ENCODE measurements at regions not wholly inside any gene's neighbourhood (a gene's known extent, or its start where the extent isn't known, plus 50 kb on each side); places are given as distances from the start of the nearest gene placed in this dataset.
"Not testable (repeated sequence)": the region's sequence is repeated elsewhere in the genome, so short reads cannot be mapped to it uniquely, and the experiment has no call there.

DNA sequence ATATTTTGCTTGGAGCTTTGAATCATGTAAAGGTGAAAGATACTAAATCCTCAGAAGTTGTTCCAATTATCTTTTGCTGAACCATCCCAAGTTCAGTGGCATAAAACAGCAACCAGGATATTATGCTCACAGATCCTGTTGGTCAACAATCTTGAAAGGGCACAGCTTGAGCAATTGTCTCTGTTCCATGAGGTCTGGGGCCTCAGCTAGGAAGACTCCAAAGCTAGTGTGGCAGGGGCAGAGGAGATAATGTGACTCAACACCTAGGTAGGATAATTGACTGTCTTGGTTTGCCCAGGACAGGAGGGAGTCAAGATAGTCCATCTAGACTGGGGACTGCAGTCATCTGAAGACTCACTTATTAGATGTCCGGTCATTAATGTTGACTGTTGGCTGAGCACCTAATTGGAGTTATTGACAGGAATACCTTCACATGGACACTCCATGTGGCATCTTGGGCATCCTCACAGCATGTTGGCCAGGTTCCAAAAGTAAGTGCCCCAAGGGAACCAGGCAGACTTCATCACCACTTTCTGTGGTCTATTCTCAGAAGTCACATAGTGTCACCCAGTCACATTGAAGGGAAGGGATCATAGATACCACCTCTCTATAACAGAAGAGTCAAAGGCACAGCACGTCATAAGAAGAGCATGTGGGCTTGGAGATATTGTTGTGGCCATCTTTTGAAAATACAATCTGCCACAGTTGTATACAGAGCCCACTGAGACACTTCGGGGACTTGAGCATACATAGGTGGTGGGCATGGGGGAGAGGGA lies 88.4 kb upstream of the GPBP1 start:
- dilution Hi-C loops (cut with MboI; ENCODE audit: extremely low pct_ligation_motif_present, low sequenced_read_pairs), result no loop called here
- Histone ChIP-seq H3K4me2 (ENCODE audit: control insufficient read depth, extremely low read depth, insufficient read depth, low read depth, low read length) (no peak overlapping the region), H3K79me2 (ENCODE audit: control insufficient read depth, insufficient read depth, low read length) (no peaks in the 10 kb centered on the region), H3K4me1 (ENCODE audit: control insufficient read depth, extremely low read depth, insufficient read depth, low read length) (no peaks in the 10 kb centered on the region), H3K27me3 (ENCODE audit: control insufficient read depth, extremely low read depth, insufficient read depth, low read length) (no peaks in the 10 kb centered on the region), H3K9me1 (ENCODE audit: control insufficient read depth, extremely low read depth, insufficient read depth, low read length) (no peaks in the 10 kb centered on the region), H3K36me3 (ENCODE audit: control insufficient read depth in 2 of 2, extremely low read depth in 1 of 2, insufficient read depth in 2 of 2, low read length in 2 of 2) (no peaks in the 10 kb centered on the region), H3K4me3 (ENCODE audit: control insufficient read depth in 2 of 3, extremely low read depth in 1 of 3, insufficient read depth in 2 of 3, low read depth in 1 of 3, low read length in 3 of 3) (no peak overlapping the region), H3K27ac (ENCODE audit: control insufficient read depth, insufficient read depth, low read length) (no peak overlapping the region), H3K9ac (ENCODE audit: control insufficient read depth, extremely low read depth, insufficient read depth, low read length) (no peak overlapping the region), H4K20me1 (ENCODE audit: control insufficient read depth, extremely low read depth, insufficient read depth, low read length) (no peaks in the 10 kb centered on the region), H2AFZ (ENCODE audit: control insufficient read depth, low read length) (no peak overlapping the region), H3K9me3 (ENCODE audit: control insufficient read depth, low read depth, low read length) (no peaks in the 10 kb centered on the region)
- DNase-seq (ENCODE audit: low read depth, low spot score) (no peak), FAIRE-seq (no peak)
- no peak for TF ChIP-seq EZH2 (IDR thresholded peaks at IDR 0.05; ENCODE audit: low read length)
- TF ChIP-seq, protein P1, sequence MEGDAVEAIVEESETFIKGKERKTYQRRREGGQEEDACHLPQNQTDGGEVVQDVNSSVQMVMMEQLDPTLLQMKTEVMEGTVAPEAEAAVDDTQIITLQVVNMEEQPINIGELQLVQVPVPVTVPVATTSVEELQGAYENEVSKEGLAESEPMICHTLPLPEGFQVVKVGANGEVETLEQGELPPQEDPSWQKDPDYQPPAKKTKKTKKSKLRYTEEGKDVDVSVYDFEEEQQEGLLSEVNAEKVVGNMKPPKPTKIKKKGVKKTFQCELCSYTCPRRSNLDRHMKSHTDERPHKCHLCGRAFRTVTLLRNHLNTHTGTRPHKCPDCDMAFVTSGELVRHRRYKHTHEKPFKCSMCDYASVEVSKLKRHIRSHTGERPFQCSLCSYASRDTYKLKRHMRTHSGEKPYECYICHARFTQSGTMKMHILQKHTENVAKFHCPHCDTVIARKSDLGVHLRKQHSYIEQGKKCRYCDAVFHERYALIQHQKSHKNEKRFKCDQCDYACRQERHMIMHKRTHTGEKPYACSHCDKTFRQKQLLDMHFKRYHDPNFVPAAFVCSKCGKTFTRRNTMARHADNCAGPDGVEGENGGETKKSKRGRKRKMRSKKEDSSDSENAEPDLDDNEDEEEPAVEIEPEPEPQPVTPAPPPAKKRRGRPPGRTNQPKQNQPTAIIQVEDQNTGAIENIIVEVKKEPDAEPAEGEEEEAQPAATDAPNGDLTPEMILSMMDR (optimal IDR thresholded peaks at IDR 0.05 in 1 of 3, IDR thresholded peaks at IDR 0.05 in 1 of 3, conservative IDR thresholded peaks at IDR 0.05 in 1 of 3; ENCODE audit: extremely low read depth in 1 of 3, insufficient read depth in 2 of 3, low read length in 3 of 3), result no peak

DNA sequence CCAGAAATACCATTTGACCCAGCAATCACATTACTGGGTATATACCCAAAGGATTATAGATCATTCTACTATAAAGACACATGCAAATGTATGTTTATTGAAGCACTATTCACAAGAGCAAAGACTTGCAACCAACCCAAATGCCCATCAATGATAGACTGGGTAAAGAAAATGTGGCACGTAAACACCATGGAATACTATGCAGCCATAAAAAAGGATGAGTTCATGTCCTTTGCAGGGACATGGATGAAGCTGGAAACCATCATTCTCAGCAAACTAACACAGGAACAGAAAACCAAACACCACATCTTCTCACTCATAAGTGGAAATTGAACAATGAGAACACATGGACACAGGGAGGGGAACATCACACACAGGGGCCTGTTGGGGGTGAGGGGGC lies 85.9 kb upstream of the GPBP1 start:
- H3K9ac ChIP-seq (ENCODE audit: control insufficient read depth, extremely low read depth, insufficient read depth, low read length); DNase-seq (ENCODE audit: low read depth, low spot score); H4K20me1 ChIP-seq (ENCODE audit: control insufficient read depth, extremely low read depth, insufficient read depth, low read length); H3K27me3 ChIP-seq (ENCODE audit: control insufficient read depth, extremely low read depth, insufficient read depth, low read length); H3K27ac ChIP-seq (ENCODE audit: control insufficient read depth, insufficient read depth, low read length); H3K4me1 ChIP-seq (ENCODE audit: control insufficient read depth, extremely low read depth, insufficient read depth, low read length); FAIRE-seq; H3K79me2 ChIP-seq (ENCODE audit: control insufficient read depth, insufficient read depth, low read length); dilution Hi-C loops (cut with MboI; ENCODE audit: extremely low pct_ligation_motif_present, low sequenced_read_pairs); H3K4me2 ChIP-seq (ENCODE audit: control insufficient read depth, extremely low read depth, insufficient read depth, low read depth, low read length); H3K9me1 ChIP-seq (ENCODE audit: control insufficient read depth, extremely low read depth, insufficient read depth, low read length); H3K9me3 ChIP-seq (ENCODE audit: control insufficient read depth, low read depth, low read length); H3K36me3 ChIP-seq (ENCODE audit: control insufficient read depth in 2 of 2, extremely low read depth in 1 of 2, insufficient read depth in 2 of 2, low read length in 2 of 2); H3K4me3 ChIP-seq (ENCODE audit: control insufficient read depth in 2 of 3, extremely low read depth in 1 of 3, insufficient read depth in 2 of 3, low read depth in 1 of 3, low read length in 3 of 3); H2AFZ ChIP-seq (ENCODE audit: control insufficient read depth, low read length): not testable (repeated sequence)
